ENCODE measurements at regions not wholly inside any gene's neighbourhood (a gene's known extent, or its start where the extent isn't known, plus 50 kb on each side); places are given as distances from the start of the nearest gene placed in this dataset.

- DNase-seq (ENCODE audit: low read depth in 3 of 3): no peak
Observed at GRCh38 chr13:85298387-85298924, 500.8 kb downstream of the SLITRK6 start.

GRCh38 chr13:85288698-85289097 lies 510.5 kb downstream of the SLITRK6 start:
- DNase-seq (ENCODE audit: low read depth in 3 of 3): no peak

- DNase-seq (ENCODE audit: low read depth in 3 of 3): no peak
Observed at GRCh38 chr13:85287528-85287927, 511.7 kb downstream of the SLITRK6 start.

- DNase-seq (ENCODE audit: low read depth in 3 of 3): no peak
Observed at GRCh38 chr13:85286081-85286480, 513.1 kb downstream of the SLITRK6 start.

GRCh38 chr13:85284349-85284748 lies 514.9 kb downstream of the SLITRK6 start:
- DNase-seq (ENCODE audit: low read depth in 3 of 3): no peak

GRCh38 chr13:85283408-85283807 lies 515.8 kb downstream of the SLITRK6 start:
- DNase-seq (ENCODE audit: low read depth in 3 of 3): no peak

- no peak for DNase-seq (ENCODE audit: low read depth in 3 of 3)
Observed at GRCh38 chr13:85282876-85283275, 516.3 kb downstream of the SLITRK6 start.

- DNase-seq (ENCODE audit: low read depth in 3 of 3): no peak
Observed at GRCh38 chr13:85278851-85279250, 520.4 kb downstream of the SLITRK6 start.

GRCh38 chr13:85277748-85278147 lies 521.5 kb downstream of the SLITRK6 start:
- DNase-seq (ENCODE audit: low read depth in 3 of 3): no peak

- no peak for DNase-seq (ENCODE audit: low read depth in 3 of 3)
Observed at GRCh38 chr13:85266771-85267170, 532.4 kb downstream of the SLITRK6 start.

- no peak for DNase-seq (ENCODE audit: low read depth in 3 of 3)
Observed at GRCh38 chr13:85266331-85266730, 532.9 kb downstream of the SLITRK6 start.

- no peak for DNase-seq (ENCODE audit: low read depth in 3 of 3)
Observed at GRCh38 chr13:85265296-85265695, 533.9 kb downstream of the SLITRK6 start.

GRCh38 chr13:85262499-85262898 lies 536.7 kb downstream of the SLITRK6 start:
- no peak for DNase-seq (ENCODE audit: low read depth in 3 of 3)

GRCh38 chr13:85261757-85262346 lies 537.4 kb downstream of the SLITRK6 start:
- no peak for DNase-seq (ENCODE audit: low read depth in 3 of 3)

- no peak for DNase-seq (ENCODE audit: low read depth in 3 of 3)
Observed at GRCh38 chr13:85260896-85261295, 538.3 kb downstream of the SLITRK6 start.

- DNase-seq (ENCODE audit: low read depth in 3 of 3): no peak
Observed at GRCh38 chr13:85255978-85256377, 543.2 kb downstream of the SLITRK6 start.

- no peak for DNase-seq (ENCODE audit: low read depth in 3 of 3)
Observed at GRCh38 chr13:85254641-85255040, 544.6 kb downstream of the SLITRK6 start.

- DNase-seq (ENCODE audit: low read depth in 3 of 3): no peak
Observed at GRCh38 chr13:85249151-85249550, 550.1 kb downstream of the SLITRK6 start.

- no peak for DNase-seq (ENCODE audit: low read depth in 3 of 3)
Observed at GRCh38 chr13:85247780-85248179, 551.4 kb downstream of the SLITRK6 start.

- no peak for DNase-seq (ENCODE audit: low read depth in 3 of 3)
Observed at GRCh38 chr13:85243831-85244230, 555.4 kb downstream of the SLITRK6 start.

- no peak for DNase-seq (ENCODE audit: low read depth in 3 of 3)
Observed at GRCh38 chr13:85241060-85241459, 558.2 kb downstream of the SLITRK6 start.

GRCh38 chr13:85236413-85236812 lies 562.8 kb downstream of the SLITRK6 start:
- no peak for DNase-seq (ENCODE audit: low read depth in 3 of 3)

GRCh38 chr13:85230691-85231093 lies 568.5 kb downstream of the SLITRK6 start:
- no peak for DNase-seq (ENCODE audit: low read depth in 3 of 3)

- no peak for DNase-seq (ENCODE audit: low read depth in 3 of 3)
Observed at GRCh38 chr13:85228692-85229091, 570.5 kb downstream of the SLITRK6 start.
